GM12874 (cell line): ENCODE measurements at regions not wholly inside any gene's neighbourhood (a gene's known extent, or its start where the extent isn't known, plus 50 kb on each side); places are given as distances from the start of the nearest gene placed in this dataset.

Experiments
- CTCF ChIP-seq: IDR thresholded peaks from 2 replicates; pipeline ENCODE4 v1.5.1; 2011; ENCODE audit warnings: low read depth, mild to moderate bottlenecking, control low read depth, low read length, moderate library complexity; ENCODE audit not compliant: insufficient read depth

DNA sequence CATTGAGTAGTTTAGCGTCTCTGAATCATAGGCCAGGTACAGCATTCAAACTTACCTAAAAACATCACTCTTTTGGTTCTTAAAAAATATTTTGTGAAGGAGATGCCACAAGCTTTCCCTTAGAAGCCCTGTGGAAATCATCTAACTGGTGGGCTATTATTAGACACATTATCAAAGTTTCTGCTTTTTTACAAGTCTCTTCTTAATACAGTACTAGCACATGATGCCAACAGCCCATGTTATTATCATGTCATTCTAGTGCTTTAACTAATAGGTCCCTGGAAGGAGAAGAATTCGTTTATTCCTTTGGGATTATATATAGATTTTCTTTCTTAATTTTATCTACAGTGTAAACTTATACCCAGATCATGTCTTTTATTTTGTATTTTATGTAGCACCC is 146.0 kb upstream of the PTPRK start:
- TF ChIP-seq CTCF, result no peak

GRCh38 chr6:128663238-128663637 is 142.8 kb upstream of the PTPRK start:
- no peak for TF ChIP-seq CTCF

DNA sequence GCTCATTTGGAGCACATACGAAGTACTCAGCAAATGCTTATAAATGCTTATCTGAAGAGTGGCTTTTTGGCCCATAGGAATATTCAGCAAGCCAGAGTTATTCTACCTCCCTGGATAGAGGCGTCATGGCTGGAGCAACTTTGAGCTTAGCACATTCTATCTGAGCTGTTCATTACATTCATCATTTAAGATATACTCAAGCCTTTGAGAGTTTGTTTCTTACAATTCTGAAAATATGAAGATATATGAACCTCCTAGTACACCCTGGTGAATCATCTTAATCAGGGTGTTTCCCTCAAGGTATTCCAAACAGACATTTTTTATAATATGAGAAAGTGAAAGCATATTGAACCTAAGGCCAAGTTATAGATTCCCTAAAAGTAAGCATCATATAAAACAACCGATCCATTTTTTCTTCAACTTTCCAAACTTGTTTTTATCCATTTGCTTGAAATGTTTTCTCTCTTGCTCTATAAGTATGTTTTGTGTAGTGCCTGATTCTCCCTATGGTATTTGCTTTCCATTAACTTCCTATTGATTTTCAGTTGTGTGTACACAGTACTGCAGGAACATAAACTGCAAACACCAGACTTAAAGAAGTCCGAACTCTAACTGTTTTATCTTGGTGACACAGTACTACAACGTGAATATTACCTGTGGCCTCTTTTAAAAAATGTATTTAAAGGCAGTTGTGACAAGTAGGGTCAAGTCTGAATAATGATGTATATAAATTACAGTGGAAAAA is 139.7 kb upstream of the PTPRK start:
- no peak for TF ChIP-seq CTCF

- TF ChIP-seq CTCF, result no peak
Measured at GRCh38 chr6:128659276-128659675, 138.9 kb upstream of the PTPRK start.

GRCh38 chr6:128657181-128657580 is 136.8 kb upstream of the PTPRK start:
- TF ChIP-seq CTCF, result no peak

DNA sequence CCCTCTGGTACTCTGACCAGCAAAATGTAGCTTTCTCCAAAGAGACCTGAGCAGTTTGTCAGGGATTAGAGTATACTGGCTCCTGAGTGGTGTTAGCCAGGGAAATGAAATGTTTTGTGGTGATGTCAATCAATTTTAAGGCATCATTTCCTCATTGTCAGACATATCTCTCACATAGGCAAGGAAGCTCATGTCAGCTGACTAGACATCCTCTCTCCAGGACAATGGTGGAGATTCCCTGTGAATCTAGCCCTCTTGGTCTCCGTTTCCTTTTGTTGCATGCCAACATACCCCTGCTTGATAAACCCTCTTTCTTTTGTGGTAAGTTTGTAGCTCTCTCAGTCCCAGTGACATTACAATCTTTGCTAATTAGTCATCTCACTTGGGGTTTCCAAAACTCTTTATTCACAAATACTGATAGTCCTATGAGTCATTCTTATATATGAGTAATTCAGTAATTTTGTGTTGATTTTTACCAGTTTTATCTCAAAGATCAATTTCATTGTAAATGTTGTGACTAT is 135.6 kb upstream of the PTPRK start:
- TF ChIP-seq CTCF, result no peak

- no peak for TF ChIP-seq CTCF
Measured at GRCh38 chr6:128648022-128648598, 127.7 kb upstream of the PTPRK start.
